HG03135 (cell line): ENCODE measurements at regions not wholly inside any gene's neighbourhood (a gene's known extent, or its start where the extent isn't known, plus 50 kb on each side); places are given as distances from the start of the nearest gene placed in this dataset.
"Not testable (repeated sequence)": the region's sequence is repeated elsewhere in the genome, so short reads cannot be mapped to it uniquely, and the experiment has no call there.

ENCODE experiments used
- ATAC-seq: cut with Tn5 transposase; IDR thresholded peaks from one replicate; pipeline ENCODE4 v1.9.1; 2021; ENCODE audit warnings: mild to moderate bottlenecking, moderate library complexity; ENCODE audit not compliant: unreplicated experiment

GRCh38 chr14:84420221-84420620 lies 1109.7 kb upstream of the FLRT2 start:
- no peak for ATAC-seq

- no peak for ATAC-seq
These were observed 1108.3 kb upstream of the FLRT2 start for GRCh38 chr14:84421621-84422020.

- no peak for ATAC-seq
These were observed 1104.0 kb upstream of the FLRT2 start for GRCh38 chr14:84425968-84426367.

- ATAC-seq, result no peak
These were observed 1097.3 kb upstream of the FLRT2 start for GRCh38 chr14:84432676-84433075.

- no peak for ATAC-seq
These were observed 1096.0 kb upstream of the FLRT2 start for GRCh38 chr14:84433961-84434360.

- ATAC-seq, result no peak
These were observed 1094.1 kb upstream of the FLRT2 start for GRCh38 chr14:84435820-84436324.

- no peak for ATAC-seq
These were observed 1093.4 kb upstream of the FLRT2 start for GRCh38 chr14:84436528-84436927.

GRCh38 chr14:84442521-84442920 lies 1087.4 kb upstream of the FLRT2 start:
- no peak for ATAC-seq

- ATAC-seq, result no peak
These were observed 1084.5 kb upstream of the FLRT2 start for GRCh38 chr14:84445486-84445885.

GRCh38 chr14:84446250-84446649 lies 1083.7 kb upstream of the FLRT2 start:
- no peak for ATAC-seq

- no peak for ATAC-seq
These were observed 1076.5 kb upstream of the FLRT2 start for GRCh38 chr14:84453307-84453950.

GRCh38 chr14:84454114-84454513 lies 1075.8 kb upstream of the FLRT2 start:
- ATAC-seq, result no peak

- ATAC-seq, result no peak
These were observed 1073.0 kb upstream of the FLRT2 start for GRCh38 chr14:84456946-84457345.

- ATAC-seq, result no peak
These were observed 1071.1 kb upstream of the FLRT2 start for GRCh38 chr14:84458881-84459280.

GRCh38 chr14:84465880-84466279 lies 1064.1 kb upstream of the FLRT2 start:
- no peak for ATAC-seq

- ATAC-seq, result no peak
These were observed 1061.8 kb upstream of the FLRT2 start for GRCh38 chr14:84468153-84468552.

GRCh38 chr14:84477996-84478395 lies 1051.9 kb upstream of the FLRT2 start:
- no peak for ATAC-seq

GRCh38 chr14:84482256-84483071 lies 1047.5 kb upstream of the FLRT2 start:
- ATAC-seq, result no peak

- no peak for ATAC-seq
These were observed 1046.9 kb upstream of the FLRT2 start for GRCh38 chr14:84483072-84483420.

- not testable (repeated sequence) for ATAC-seq
These were observed 1045.7 kb upstream of the FLRT2 start for GRCh38 chr14:84484243-84484642.

GRCh38 chr14:84485036-84485435 lies 1044.9 kb upstream of the FLRT2 start:
- no peak for ATAC-seq

GRCh38 chr14:84490081-84490480 lies 1039.9 kb upstream of the FLRT2 start:
- ATAC-seq, result no peak
